Mesendoderm (in vitro differentiated cells): ENCODE measurements at regions not wholly inside any gene's neighbourhood (a gene's known extent, or its start where the extent isn't known, plus 50 kb on each side); places are given as distances from the start of the nearest gene placed in this dataset.

Source experiments
- DNase-seq: peaks from one replicate; pipeline ENCODE4 v3.0.0; 2013
- H2AK5ac ChIP-seq: 2 replicates; pipeline ENCODE4 v1.6.1; 2013; ENCODE audit warnings: low read length, inconsistent platforms
- H2BK120ac ChIP-seq: 2 replicates; pipeline ENCODE4 v1.6.1; 2013; ENCODE audit warnings: low read depth, mild to moderate bottlenecking, low read length, moderate library complexity, mixed read lengths
- H2BK15ac ChIP-seq: replicated peaks from 2 replicates; pipeline ENCODE4 v1.6.1; 2013; ENCODE audit warnings: low read depth, mild to moderate bottlenecking, moderate library complexity
- H2BK5ac ChIP-seq: 2 replicates; pipeline ENCODE4 v1.6.1; 2013; ENCODE audit warnings: low read length, inconsistent platforms
- H3K18ac ChIP-seq: 2 replicates; pipeline ENCODE4 v1.6.1; 2013; ENCODE audit warnings: mild to moderate bottlenecking, low read length, mixed read lengths
- H3K23ac ChIP-seq: one replicate; pipeline ENCODE4 v1.6.1; 2013; ENCODE audit warnings: low read length
- H3K27ac ChIP-seq: 2 replicates; pipeline ENCODE4 v1.5.1; 2013; ENCODE audit warnings: low read depth, mild to moderate bottlenecking, inconsistent platforms, low read length, moderate library complexity
- H3K27me3 ChIP-seq: 2 replicates; pipeline ENCODE4 v1.6.1; 2013; ENCODE audit warnings: low read length, control low read depth, mild to moderate bottlenecking, inconsistent platforms; ENCODE audit not compliant: insufficient read depth, poor library complexity
- H3K36me3 ChIP-seq: 2 replicates; pipeline ENCODE4 v1.6.1; 2013; ENCODE audit warnings: low read length, inconsistent platforms; ENCODE audit not compliant: control insufficient read depth, insufficient read depth
- H3K4ac ChIP-seq: one replicate; pipeline ENCODE4 v1.6.1; 2013; ENCODE audit warnings: low read depth, mild to moderate bottlenecking, low read length, moderate library complexity
- H3K4me1 ChIP-seq: 2 replicates; pipeline ENCODE4 v1.6.1; 2013; ENCODE audit warnings: low read depth, low read length, inconsistent platforms; ENCODE audit not compliant: control insufficient read depth
- H3K4me2 ChIP-seq: 2 replicates; pipeline ENCODE4 v1.6.1; 2013; ENCODE audit warnings: low read length
- H3K4me3 ChIP-seq: 2 replicates; pipeline ENCODE4 v1.5.1; 2013; ENCODE audit warnings: mild to moderate bottlenecking, low read length
- H3K56ac ChIP-seq: one replicate; pipeline ENCODE4 v1.6.1; 2013; ENCODE audit warnings: low read length
- H3K79me1 ChIP-seq: 2 replicates; pipeline ENCODE4 v1.6.1; 2013; ENCODE audit warnings: low read length, inconsistent platforms
- H3K79me2 ChIP-seq: 2 replicates; pipeline ENCODE4 v1.6.1; 2013; ENCODE audit warnings: mild to moderate bottlenecking, low read length; ENCODE audit not compliant: control insufficient read depth, insufficient read depth
- H3K9ac ChIP-seq: 2 replicates; pipeline ENCODE4 v1.6.1; 2013; ENCODE audit warnings: low read length, inconsistent platforms
- H4K5ac ChIP-seq: one replicate; pipeline ENCODE4 v1.6.1; 2013; ENCODE audit warnings: low read length
- H4K8ac ChIP-seq: one replicate; pipeline ENCODE4 v1.6.1; 2013; ENCODE audit warnings: low read depth, mild to moderate bottlenecking, control low read depth, low read length, moderate library complexity
- WGBS: extraction: QIAGEN DNeasy Blood & Tissue Kit; methylation state at CpG from one replicate; pipeline ENCODE4 v1.1.7; 2013; ENCODE audit warnings: low lambda C conversion rate, missing lambda C conversion rate; ENCODE audit not compliant: insufficient coverage; ENCODE audit errors: extremely low coverage; 5-methylcytosine and 5-hydroxymethylcytosine counted together

- Histone ChIP-seq H3K79me1 (no peaks in the 10 kb centered on the region), H3K9ac (no peak overlapping the region), H3K4me2 (no peak overlapping the region), H3K18ac (no peak overlapping the region), H2BK120ac (no peak overlapping the region), H3K23ac (no peak overlapping the region), H3K4me3 (no peak overlapping the region), H2BK5ac (no peak overlapping the region), H3K79me2 (no peaks in the 10 kb centered on the region), H4K5ac (no peak overlapping the region), H3K4me1 (no peaks in the 10 kb centered on the region), H3K4ac (no peak overlapping the region), H4K8ac (no peak overlapping the region), H3K27ac (no peak overlapping the region), H3K56ac (no peak overlapping the region), H3K36me3 (no peaks in the 10 kb centered on the region), H2BK15ac (no peak overlapping the region), H2AK5ac (no peak overlapping the region), H3K27me3 (no peaks in the 10 kb centered on the region)
- no peak for DNase-seq
- WGBS: no CpG with 5 or more reads among the region's 1 CpG
Observed at GRCh38 chr13:79722885-79723445, 242.0 kb downstream of the NDFIP2 start.

DNA sequence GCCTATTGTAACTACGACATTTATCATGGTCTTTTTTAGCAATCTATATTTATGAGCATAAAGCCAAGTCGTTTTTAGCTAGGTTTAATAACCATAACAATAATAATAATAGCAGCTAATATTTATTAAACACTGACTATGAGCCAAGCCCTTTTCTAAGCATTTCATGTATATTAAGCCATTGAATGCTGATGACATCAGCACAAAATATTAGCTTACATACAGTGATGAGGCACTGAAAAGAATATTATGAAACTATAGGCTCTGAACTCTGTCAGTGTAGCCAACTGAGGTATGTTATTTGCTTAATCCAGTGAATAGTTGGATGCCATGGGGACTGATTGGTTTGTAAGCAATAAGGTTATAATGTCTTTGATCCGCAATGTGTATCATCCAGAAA lies 235.2 kb downstream of the NDFIP2 start:
- Histone ChIP-seq H3K4me3 (no peak overlapping the region), H3K23ac (no peak overlapping the region), H3K27me3 (no peaks in the 10 kb centered on the region), H3K79me2 (no peaks in the 10 kb centered on the region), H3K27ac (no peak overlapping the region), H3K4me2 (no peak overlapping the region), H3K4ac (no peak overlapping the region), H2AK5ac (no peak overlapping the region), H3K36me3 (no peaks in the 10 kb centered on the region), H4K5ac (no peak overlapping the region), H3K79me1 (no peaks in the 10 kb centered on the region), H2BK15ac (no peak overlapping the region), H2BK120ac (no peak overlapping the region), H3K18ac (no peak overlapping the region), H2BK5ac (no peak overlapping the region), H4K8ac (no peak overlapping the region), H3K4me1 (no peaks in the 10 kb centered on the region), H3K56ac (no peak overlapping the region), H3K9ac (no peak overlapping the region)
- no CpG with 5 or more reads among the region's 3 CpGs for WGBS
- no peak for DNase-seq

GRCh38 chr13:79711631-79712030 lies 230.7 kb downstream of the NDFIP2 start:
- Histone ChIP-seq H3K27ac (no peak overlapping the region), H3K4me1 (no peaks in the 10 kb centered on the region), H2BK5ac (no peak overlapping the region), H3K23ac (no peak overlapping the region), H3K9ac (no peak overlapping the region), H3K36me3 (no peaks in the 10 kb centered on the region), H3K79me2 (no peaks in the 10 kb centered on the region), H3K27me3 (no peaks in the 10 kb centered on the region), H2BK15ac (no peak overlapping the region), H3K18ac (no peak overlapping the region), H3K4me2 (no peak overlapping the region), H3K4me3 (no peak overlapping the region), H2AK5ac (no peak overlapping the region), H3K56ac (no peak overlapping the region), H4K5ac (no peak overlapping the region), H2BK120ac (no peak overlapping the region), H3K4ac (no peak overlapping the region), H3K79me1 (no peaks in the 10 kb centered on the region), H4K8ac (no peak overlapping the region)
- no peak for DNase-seq

DNA sequence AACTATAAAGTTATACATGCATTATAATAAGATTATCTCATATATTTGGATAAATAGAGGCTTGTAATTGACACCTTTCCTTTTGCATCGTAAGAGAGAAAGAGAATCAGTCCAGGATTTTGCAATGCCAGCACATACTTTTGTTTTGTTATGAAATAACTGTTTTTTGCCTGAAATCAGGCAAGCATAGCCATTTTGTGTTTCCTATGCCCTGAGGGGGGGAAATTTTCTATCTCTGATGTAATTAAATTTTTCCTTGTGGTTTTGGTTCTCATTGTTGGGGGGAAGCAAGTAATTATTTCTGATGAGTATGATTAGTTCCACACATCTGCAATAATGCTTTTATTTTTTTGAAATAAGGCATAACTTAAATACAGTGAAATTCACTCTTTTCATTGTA lies 229.4 kb downstream of the NDFIP2 start:
- H4K8ac ChIP-seq: no peak overlapping the region
- no peak overlapping the region for H3K27ac ChIP-seq
- H3K56ac ChIP-seq: no peak overlapping the region
- no peak overlapping the region for H3K4me2 ChIP-seq
- H3K36me3 ChIP-seq: no peaks in the 10 kb centered on the region
- no peak overlapping the region for H2BK120ac ChIP-seq
- WGBS: no CpG with 5 or more reads among the region's 1 CpG
- no peak overlapping the region for H3K18ac ChIP-seq
- H3K27me3 ChIP-seq: no peaks in the 10 kb centered on the region
- H3K9ac ChIP-seq: no peak overlapping the region
- no peak overlapping the region for H2AK5ac ChIP-seq
- H2BK5ac ChIP-seq: no peak overlapping the region
- H3K23ac ChIP-seq: no peak overlapping the region
- H2BK15ac ChIP-seq: no peak overlapping the region
- no peaks in the 10 kb centered on the region for H3K79me1 ChIP-seq
- H4K5ac ChIP-seq: no peak overlapping the region
- no peak overlapping the region for H3K4me3 ChIP-seq
- H3K79me2 ChIP-seq: no peaks in the 10 kb centered on the region
- H3K4ac ChIP-seq: no peak overlapping the region
- H3K4me1 ChIP-seq: no peaks in the 10 kb centered on the region
- no peak for DNase-seq

DNA sequence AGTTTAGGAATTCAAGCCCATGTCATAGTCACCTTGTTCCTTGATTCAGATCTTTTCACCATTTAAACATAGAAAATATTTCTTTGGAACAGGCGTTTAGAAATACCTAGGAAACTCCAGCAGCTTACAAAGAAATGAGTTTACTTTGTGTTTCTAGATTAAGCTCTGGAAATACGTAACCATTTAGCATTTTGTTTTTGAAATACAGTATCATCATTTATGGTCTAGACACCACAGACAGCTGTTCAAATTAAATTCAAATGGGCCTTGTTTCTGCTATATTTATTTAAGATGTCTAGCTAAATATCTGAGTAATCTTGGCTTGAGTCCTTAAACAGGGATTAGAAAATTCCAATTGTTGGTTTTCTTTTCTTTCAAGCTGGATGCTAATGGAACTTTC lies 228.5 kb downstream of the NDFIP2 start:
- no peak overlapping the region for H3K4ac ChIP-seq
- no peak overlapping the region for H2BK120ac ChIP-seq
- no peak overlapping the region for H3K56ac ChIP-seq
- no peak overlapping the region for H3K27ac ChIP-seq
- no peak overlapping the region for H3K23ac ChIP-seq
- H3K4me3 ChIP-seq: no peak overlapping the region
- H2BK5ac ChIP-seq: no peak overlapping the region
- H3K79me1 ChIP-seq: no peaks in the 10 kb centered on the region
- H4K8ac ChIP-seq: no peak overlapping the region
- no peak for DNase-seq
- H3K36me3 ChIP-seq: no peaks in the 10 kb centered on the region
- H3K27me3 ChIP-seq: no peaks in the 10 kb centered on the region
- H3K79me2 ChIP-seq: no peaks in the 10 kb centered on the region
- no peak overlapping the region for H4K5ac ChIP-seq
- no peak overlapping the region for H3K9ac ChIP-seq
- no peaks in the 10 kb centered on the region for H3K4me1 ChIP-seq
- no CpG with 5 or more reads among the region's 2 CpGs for WGBS
- H3K4me2 ChIP-seq: no peak overlapping the region
- H2BK15ac ChIP-seq: no peak overlapping the region
- H2AK5ac ChIP-seq: no peak overlapping the region
- no peak overlapping the region for H3K18ac ChIP-seq

DNA sequence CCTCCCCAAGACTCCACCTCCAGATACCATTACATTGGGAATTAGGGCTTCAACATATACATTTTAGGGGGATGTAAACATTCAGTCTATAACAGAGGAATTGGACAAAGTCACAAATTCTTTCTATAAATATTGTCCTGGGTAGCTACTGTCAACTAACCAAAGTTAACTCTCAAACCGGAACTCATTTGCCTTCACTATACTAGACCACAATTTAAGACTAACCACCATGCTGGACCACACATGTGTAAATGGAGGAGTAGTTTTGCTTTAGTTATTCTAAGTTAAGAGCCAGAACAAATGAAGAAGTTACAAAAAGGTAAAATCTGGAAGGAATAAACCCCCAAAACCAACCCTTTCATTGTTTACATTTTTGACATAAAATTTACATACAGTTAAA lies 222.8 kb downstream of the NDFIP2 start:
- no peak overlapping the region for H4K5ac ChIP-seq
- no peak overlapping the region for H3K18ac ChIP-seq
- WGBS: no CpG with 5 or more reads among the region's 1 CpG
- no peak overlapping the region for H3K23ac ChIP-seq
- H3K4ac ChIP-seq: no peak overlapping the region
- no peaks in the 10 kb centered on the region for H3K36me3 ChIP-seq
- H3K79me2 ChIP-seq: no peaks in the 10 kb centered on the region
- H3K79me1 ChIP-seq: no peaks in the 10 kb centered on the region
- no peaks in the 10 kb centered on the region for H3K4me1 ChIP-seq
- H2BK5ac ChIP-seq: no peak overlapping the region
- no peak overlapping the region for H2AK5ac ChIP-seq
- DNase-seq: no peak
- no peak overlapping the region for H4K8ac ChIP-seq
- H3K56ac ChIP-seq: no peak overlapping the region
- no peak overlapping the region for H3K4me2 ChIP-seq
- no peak overlapping the region for H3K27ac ChIP-seq
- no peak overlapping the region for H2BK15ac ChIP-seq
- no peak overlapping the region for H3K4me3 ChIP-seq
- no peaks in the 10 kb centered on the region for H3K27me3 ChIP-seq
- no peak overlapping the region for H2BK120ac ChIP-seq
- no peak overlapping the region for H3K9ac ChIP-seq
